BJ (cell line): ENCODE measurements at regions not wholly inside any gene's neighbourhood (a gene's known extent, or its start where the extent isn't known, plus 50 kb on each side); places are given as distances from the start of the nearest gene placed in this dataset.
"Not testable (repeated sequence)": the region's sequence is repeated elsewhere in the genome, so short reads cannot be mapped to it uniquely, and the experiment has no call there.

Experiments
- CTCF ChIA-PET: fragments of 350-600 bp; formaldehyde crosslinking; extraction: SDS; loops from one replicate; lab custom pipeline; 2021; ENCODE audit warnings: antibody characterized with exemption, inconsistent platforms; lab: Yijun Ruan, JAX
- POLR2A ChIA-PET: fragments of 300-600 bp; sonication (Branson Sonifier 250); formaldehyde crosslinking; extraction: SDS; loops from one replicate; lab custom pipeline; 2021; ENCODE audit warnings: antibody characterized with exemption; lab: Charles Lee
- DNase-seq: peaks from one replicate; pipeline ENCODE4 v3.0.0-alpha.2; 2011; ENCODE audit warnings: low read depth
- H3K27me3 ChIP-seq: 2 replicates; pipeline ENCODE4 v1.6.0; 2011; ENCODE audit warnings: low read length; ENCODE audit not compliant: control insufficient read depth, insufficient read depth
- H3K36me3 ChIP-seq: 2 replicates; pipeline ENCODE4 v1.5.1; 2011; ENCODE audit warnings: low read length; ENCODE audit not compliant: control insufficient read depth, insufficient read depth
- H3K4me3 ChIP-seq: 2 replicates; pipeline ENCODE4 v1.5.1; 2011; ENCODE audit warnings: low read depth, mild to moderate bottlenecking, control low read depth, low read length
- CTCF ChIP-seq: IDR thresholded peaks from 2 replicates; pipeline ENCODE4 v1.5.1; 2011; ENCODE audit warnings: low read depth, mild to moderate bottlenecking, control low read depth, inconsistent platforms, low read length, moderate library complexity; ENCODE audit not compliant: insufficient read depth

GRCh38 chr1:104235141-104235540 lies 485.4 kb downstream of the AMY1C start:
- ChIA-PET CTCF (no interaction called here), POLR2A (no interaction called here)
- no peak overlapping the region for H3K4me3 ChIP-seq
- H3K27me3 ChIP-seq: no peaks in the 10 kb centered on the region
- no peak for DNase-seq
- H3K36me3 ChIP-seq: no peaks in the 10 kb centered on the region
- no peak for TF ChIP-seq CTCF

DNA sequence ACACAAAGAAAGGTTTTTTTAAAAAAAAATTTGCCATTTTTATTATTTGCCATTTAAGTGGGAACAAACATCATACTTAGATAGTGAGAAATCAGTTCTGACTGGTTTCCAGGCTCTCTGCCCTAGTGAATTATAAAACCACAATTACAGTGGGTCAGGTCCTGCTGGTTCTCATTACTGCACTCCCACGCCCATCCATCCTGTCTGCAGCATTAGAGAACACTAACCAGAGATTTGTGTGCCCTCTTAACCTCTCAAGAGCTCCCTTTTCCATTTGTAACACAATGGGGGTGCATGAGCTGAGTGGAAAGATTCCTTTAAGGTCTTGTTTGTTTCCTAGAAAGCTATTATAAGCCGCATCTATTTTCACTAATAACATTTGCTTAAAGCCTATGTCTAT lies 489.3 kb downstream of the AMY1C start:
- Histone ChIP-seq H3K36me3 (no peaks in the 10 kb centered on the region), H3K27me3 (no peaks in the 10 kb centered on the region), H3K4me3 (no peak overlapping the region)
- no peak for DNase-seq
- ChIA-PET POLR2A (no interaction called here), CTCF (no interaction called here)
- no peak for TF ChIP-seq CTCF

GRCh38 chr1:104248385-104248784 lies 498.7 kb downstream of the AMY1C start:
- CTCF ChIA-PET: no interaction called here

GRCh38 chr1:104259481-104259880 lies 509.8 kb downstream of the AMY1C start:
- ChIA-PET POLR2A (no interaction called here), CTCF (no interaction called here)
- H3K4me3 ChIP-seq: no peak overlapping the region
- no peak for TF ChIP-seq CTCF
- H3K36me3 ChIP-seq: no peaks in the 10 kb centered on the region
- H3K27me3 ChIP-seq: no peaks in the 10 kb centered on the region
- no peak for DNase-seq

More at GRCh38 chr1:104248385-104248784, 498.7 kb downstream of the AMY1C start:
- H3K27me3 ChIP-seq: no peaks in the 10 kb centered on the region
- POLR2A ChIA-PET: no interaction called here
- no peaks in the 10 kb centered on the region for H3K36me3 ChIP-seq
- no peak for DNase-seq
- TF ChIP-seq CTCF: no peak
- H3K4me3 ChIP-seq: no peak overlapping the region

GRCh38 chr1:104263110-104263509 lies 513.4 kb downstream of the AMY1C start:
- DNase-seq, H3K36me3 ChIP-seq, H3K4me3 ChIP-seq, POLR2A ChIA-PET, CTCF ChIA-PET, H3K27me3 ChIP-seq: not testable (repeated sequence)

- ChIA-PET CTCF (no interaction called here), POLR2A (no interaction called here)
- TF ChIP-seq CTCF: no peak
- H3K4me3 ChIP-seq: no peak overlapping the region
- H3K36me3 ChIP-seq: no peaks in the 10 kb centered on the region
- H3K27me3 ChIP-seq: no peaks in the 10 kb centered on the region
- no peak for DNase-seq
Measured at GRCh38 chr1:104264521-104264920, 514.8 kb downstream of the AMY1C start.
